ENCODE measurements at regions not wholly inside any gene's neighbourhood (a gene's known extent, or its start where the extent isn't known, plus 50 kb on each side); places are given as distances from the start of the nearest gene placed in this dataset.

- Histone ChIP-seq H3K4me1 (no peaks in the 10 kb centered on the region), H3K4me3 (no peak overlapping the region), H3K36me3 (no peaks in the 10 kb centered on the region), H3K27me3 (no peaks in the 10 kb centered on the region), H3K27ac (no peak overlapping the region), H3K9me3 (no peaks in the 10 kb centered on the region)
- no peak for DNase-seq (ENCODE audit: low spot score)
- no peak for TF ChIP-seq CTCF (IDR thresholded peaks at IDR 0.05)
These were observed 489.1 kb downstream of the ZEB2 start for GRCh38 chr2:144030791-144031190.

- H3K27ac ChIP-seq: no peak overlapping the region
- no peak overlapping the region for H3K4me3 ChIP-seq
- no peaks in the 10 kb centered on the region for H3K4me1 ChIP-seq
- no peak for DNase-seq (ENCODE audit: low spot score)
- TF ChIP-seq CTCF (IDR thresholded peaks at IDR 0.05): no peak
- no peaks in the 10 kb centered on the region for H3K9me3 ChIP-seq
- H3K27me3 ChIP-seq: no peaks in the 10 kb centered on the region
- no peaks in the 10 kb centered on the region for H3K36me3 ChIP-seq
These were observed 492.3 kb downstream of the ZEB2 start for GRCh38 chr2:144027593-144027992.

- no peaks in the 10 kb centered on the region for H3K4me1 ChIP-seq
- no peak overlapping the region for H3K4me3 ChIP-seq
- peaks cover 0 to 6% of the 10 kb centered on the region in 2 donors for H3K9me3 ChIP-seq
- no peak overlapping the region for H3K27ac ChIP-seq
- H3K36me3 ChIP-seq: no peaks in the 10 kb centered on the region
- TF ChIP-seq CTCF (IDR thresholded peaks at IDR 0.05): no peak
- DNase-seq (ENCODE audit: low spot score): no peak
- H3K27me3 ChIP-seq: no peaks in the 10 kb centered on the region
These were observed 493.2 kb downstream of the ZEB2 start for GRCh38 chr2:144026753-144027152.

- Histone ChIP-seq H3K9me3 (peaks cover 0 to 7% of the 10 kb centered on the region in 2 donors), H3K36me3 (no peaks in the 10 kb centered on the region), H3K4me3 (no peak overlapping the region), H3K27me3 (no peaks in the 10 kb centered on the region), H3K4me1 (no peaks in the 10 kb centered on the region), H3K27ac (no peak overlapping the region)
- no peak for DNase-seq (ENCODE audit: low spot score)
- no peak for TF ChIP-seq CTCF (IDR thresholded peaks at IDR 0.05)
These were observed 499.9 kb downstream of the ZEB2 start for GRCh38 chr2:144020047-144020446.

GRCh38 chr2:144015655-144016245 lies 504.2 kb downstream of the ZEB2 start:
- Histone ChIP-seq H3K36me3 (no peaks in the 10 kb centered on the region), H3K27ac (no peak overlapping the region), H3K4me1 (no peaks in the 10 kb centered on the region), H3K9me3 (no peaks in the 10 kb centered on the region), H3K4me3 (no peak overlapping the region), H3K27me3 (no peaks in the 10 kb centered on the region)
- no peak for TF ChIP-seq CTCF (IDR thresholded peaks at IDR 0.05)
- DNase-seq (ENCODE audit: low spot score): no peak

- no peak overlapping the region for H3K4me3 ChIP-seq
- no peaks in the 10 kb centered on the region for H3K27me3 ChIP-seq
- H3K36me3 ChIP-seq: no peaks in the 10 kb centered on the region
- no peaks in the 10 kb centered on the region for H3K4me1 ChIP-seq
- TF ChIP-seq CTCF (IDR thresholded peaks at IDR 0.05): no peak
- H3K9me3 ChIP-seq: no peaks in the 10 kb centered on the region
- H3K27ac ChIP-seq: no peak overlapping the region
- no peak for DNase-seq (ENCODE audit: low spot score)
These were observed 504.9 kb downstream of the ZEB2 start for GRCh38 chr2:144015036-144015435.
